K562 (cell line): ENCODE measurements at regions not wholly inside any gene's neighbourhood (a gene's known extent, or its start where the extent isn't known, plus 50 kb on each side); places are given as distances from the start of the nearest gene placed in this dataset.

Experiments
- MAFK ChIP-seq: IDR thresholded peaks from 2 replicates; pipeline ENCODE4 v1.6.1; 2011; ENCODE audit warnings: low read length, improper control_type of control experiment
- MXI1 ChIP-seq: IDR thresholded peaks from 2 replicates; pipeline ENCODE4 v1.6.1; 2011; ENCODE audit warnings: low read depth, mild to moderate bottlenecking, improper control_type of control experiment, low read length
- SMC3 ChIP-seq: conservative IDR thresholded peaks from 2 replicates; pipeline ENCODE4 v1.6.1; 2011; ENCODE audit warnings: low read depth, low read length, improper control_type of control experiment; ENCODE audit not compliant: insufficient read depth
- TCF7L2 ChIP-seq: fragments of 150-350 bp; IDR thresholded peaks from 2 replicates; pipeline ENCODE4 v1.6.1; 2016; ENCODE audit warnings: low read depth, mild to moderate bottlenecking, low read length, moderate library complexity
- ZNF780A ChIP-seq: fragments of 250-450 bp; sonication (Bioruptor Pico); IDR thresholded peaks from 2 replicates; pipeline ENCODE4 v1.5.0; 2021; ENCODE audit warnings: mild to moderate bottlenecking

DNA sequence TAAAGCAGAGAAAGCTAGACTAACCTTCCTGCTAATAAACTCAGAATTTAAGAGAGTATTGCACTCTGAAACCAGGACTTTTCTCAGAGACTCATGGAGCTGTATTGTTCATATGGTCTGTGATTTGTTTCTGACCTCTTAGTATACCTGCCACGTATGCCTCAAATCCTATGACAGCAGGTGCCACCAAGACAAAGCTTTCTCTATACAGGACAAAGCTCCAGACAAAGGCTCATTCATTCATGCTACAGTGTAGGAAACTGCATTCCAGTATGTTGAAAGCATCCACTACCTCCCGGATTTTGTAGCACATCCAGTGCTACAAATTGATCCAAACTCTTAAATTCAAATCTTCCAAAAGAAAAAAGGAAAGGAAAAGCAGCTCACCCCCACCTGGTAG, 178.3 kb downstream of the CHIC2 start:
- TF ChIP-seq SMC3 (no peak), MXI1 (no peak), TCF7L2 (no peak), MAFK (no peak), ZNF780A (CRISPR knock-in tag) (no peak)
